ENCODE measurements at regions not wholly inside any gene's neighbourhood (a gene's known extent, or its start where the extent isn't known, plus 50 kb on each side); places are given as distances from the start of the nearest gene placed in this dataset.

GRCh38 chr10:64142395-64142794, 621.2 kb downstream of the REEP3 start:
- H3K36me3 Mint-ChIP-seq: no peaks in the 10 kb centered on the region
- no peaks in the 10 kb centered on the region for H3K36me3 ChIP-seq (ENCODE audit: insufficient read depth, low read length)
- H3K9me3 ChIP-seq (ENCODE audit: low read length): no peaks in the 10 kb centered on the region
- POLR2A ChIA-PET: no interaction called here
- DNase-seq: no peak
- H3K4me1 ChIP-seq (ENCODE audit: insufficient read depth, low read length): no peaks in the 10 kb centered on the region
- H3K4me3 ChIP-seq (ENCODE audit: low read length): no peak overlapping the region
- CTCF ChIA-PET: no interaction called here
- no peak overlapping the region for H3K27ac ChIP-seq (ENCODE audit: low read depth, low read length)
- H3K4me3 Mint-ChIP-seq: no peak overlapping the region
- H3K27me3 ChIP-seq (ENCODE audit: insufficient read depth, low read length, poor library complexity, severe bottlenecking): no peaks in the 10 kb centered on the region
- peaks cover 2 to 10% (median 3%) of the 10 kb centered on the region in 5 donors for H3K9me3 Mint-ChIP-seq
- H3K4me1 Mint-ChIP-seq: no peaks in the 10 kb centered on the region
- H3K27ac Mint-ChIP-seq: no peak overlapping the region
- peaks cover 0 to 5% of the 10 kb centered on the region in 2 donors for H3K27me3 Mint-ChIP-seq

GRCh38 chr10:64148607-64149006, 627.4 kb downstream of the REEP3 start:
- no peak for DNase-seq
- ChIA-PET CTCF (no interaction called here), POLR2A (no interaction called here)
- Mint-ChIP-seq H3K27ac (no peak overlapping the region), H3K4me1 (no peaks in the 10 kb centered on the region), H3K36me3 (no peaks in the 10 kb centered on the region), H3K27me3 (no peaks in the 10 kb centered on the region), H3K4me3 (no peak overlapping the region), H3K9me3 (peaks cover 0 to 12% (median 3%) of the 10 kb centered on the region in 5 donors)
- H3K27me3 ChIP-seq (ENCODE audit: insufficient read depth, low read length, poor library complexity, severe bottlenecking): no peaks in the 10 kb centered on the region
- no peaks in the 10 kb centered on the region for H3K9me3 ChIP-seq (ENCODE audit: low read length)
- no peak overlapping the region for H3K27ac ChIP-seq (ENCODE audit: low read depth, low read length)
- no peaks in the 10 kb centered on the region for H3K36me3 ChIP-seq (ENCODE audit: insufficient read depth, low read length)
- H3K4me3 ChIP-seq (ENCODE audit: low read length): no peak overlapping the region
- no peaks in the 10 kb centered on the region for H3K4me1 ChIP-seq (ENCODE audit: insufficient read depth, low read length)

GRCh38 chr10:64156166-64156565, 635.0 kb downstream of the REEP3 start:
- ChIA-PET POLR2A (no interaction called here), CTCF (no interaction called here)
- Histone ChIP-seq H3K36me3 (ENCODE audit: insufficient read depth, low read length) (no peaks in the 10 kb centered on the region), H3K27ac (ENCODE audit: low read depth, low read length) (no peak overlapping the region), H3K4me3 (ENCODE audit: low read length) (no peak overlapping the region), H3K9me3 (ENCODE audit: low read length) (no peaks in the 10 kb centered on the region), H3K27me3 (ENCODE audit: insufficient read depth, low read length, poor library complexity, severe bottlenecking) (no peaks in the 10 kb centered on the region), H3K4me1 (ENCODE audit: insufficient read depth, low read length) (no peaks in the 10 kb centered on the region)
- H3K36me3 Mint-ChIP-seq: no peaks in the 10 kb centered on the region
- H3K9me3 Mint-ChIP-seq: peaks cover 0 to 7% (median 2%) of the 10 kb centered on the region in 5 donors
- no peaks in the 10 kb centered on the region for H3K27me3 Mint-ChIP-seq
- no peak overlapping the region for H3K4me3 Mint-ChIP-seq
- no peak for DNase-seq
- H3K4me1 Mint-ChIP-seq: no peaks in the 10 kb centered on the region
- H3K27ac Mint-ChIP-seq: no peak overlapping the region

GRCh38 chr10:64158551-64158950, 637.4 kb downstream of the REEP3 start:
- ChIA-PET POLR2A (no interaction called here), CTCF (no interaction called here)
- Mint-ChIP-seq H3K27ac (no peak overlapping the region), H3K27me3 (no peaks in the 10 kb centered on the region), H3K4me1 (no peaks in the 10 kb centered on the region), H3K9me3 (peaks cover 0 to 10% (median 2%) of the 10 kb centered on the region in 5 donors), H3K36me3 (no peaks in the 10 kb centered on the region), H3K4me3 (no peak overlapping the region)
- DNase-seq: no peak
- no peaks in the 10 kb centered on the region for H3K36me3 ChIP-seq (ENCODE audit: insufficient read depth, low read length)
- no peaks in the 10 kb centered on the region for H3K9me3 ChIP-seq (ENCODE audit: low read length)
- no peaks in the 10 kb centered on the region for H3K4me1 ChIP-seq (ENCODE audit: insufficient read depth, low read length)
- H3K4me3 ChIP-seq (ENCODE audit: low read length): no peak overlapping the region
- no peak overlapping the region for H3K27ac ChIP-seq (ENCODE audit: low read depth, low read length)
- no peaks in the 10 kb centered on the region for H3K27me3 ChIP-seq (ENCODE audit: insufficient read depth, low read length, poor library complexity, severe bottlenecking)

GRCh38 chr10:64159910-64160872, 639.0 kb downstream of the REEP3 start:
- Mint-ChIP-seq H3K4me3 (no peak overlapping the region), H3K36me3 (no peaks in the 10 kb centered on the region), H3K27me3 (no peaks in the 10 kb centered on the region), H3K27ac (no peak overlapping the region), H3K4me1 (no peaks in the 10 kb centered on the region), H3K9me3 (peaks cover 0 to 3% (median 0%) of the 10 kb centered on the region in 5 donors)
- Histone ChIP-seq H3K9me3 (ENCODE audit: low read length) (no peaks in the 10 kb centered on the region), H3K36me3 (ENCODE audit: insufficient read depth, low read length) (no peaks in the 10 kb centered on the region), H3K4me3 (ENCODE audit: low read length) (no peak overlapping the region), H3K27ac (ENCODE audit: low read depth, low read length) (no peak overlapping the region), H3K4me1 (ENCODE audit: insufficient read depth, low read length) (no peaks in the 10 kb centered on the region), H3K27me3 (ENCODE audit: insufficient read depth, low read length, poor library complexity, severe bottlenecking) (no peaks in the 10 kb centered on the region)
- POLR2A ChIA-PET: no interaction called here
- no peak for DNase-seq
- CTCF ChIA-PET: no interaction called here

GRCh38 chr10:64170791-64171190, 649.6 kb downstream of the REEP3 start:
- Mint-ChIP-seq H3K27ac (no peak overlapping the region), H3K27me3 (no peaks in the 10 kb centered on the region), H3K9me3 (peaks cover 4 to 25% (median 5%) of the 10 kb centered on the region in 5 donors), H3K4me3 (no peak overlapping the region), H3K4me1 (no peaks in the 10 kb centered on the region), H3K36me3 (no peaks in the 10 kb centered on the region)
- no peak for DNase-seq
- Histone ChIP-seq H3K4me3 (ENCODE audit: low read length) (no peak overlapping the region), H3K27me3 (ENCODE audit: insufficient read depth, low read length, poor library complexity, severe bottlenecking) (no peaks in the 10 kb centered on the region), H3K27ac (ENCODE audit: low read depth, low read length) (no peak overlapping the region), H3K4me1 (ENCODE audit: insufficient read depth, low read length) (no peaks in the 10 kb centered on the region), H3K36me3 (ENCODE audit: insufficient read depth, low read length) (no peaks in the 10 kb centered on the region), H3K9me3 (ENCODE audit: low read length) (no peaks in the 10 kb centered on the region)
- CTCF ChIA-PET: no interaction called here
- POLR2A ChIA-PET: no interaction called here

GRCh38 chr10:64173826-64174225, 652.6 kb downstream of the REEP3 start:
- CTCF ChIA-PET: no interaction called here
- Mint-ChIP-seq H3K4me1 (no peaks in the 10 kb centered on the region), H3K27me3 (no peaks in the 10 kb centered on the region)

GRCh38 chr10:64174666-64175255, 653.6 kb downstream of the REEP3 start:
- DNase-seq: no peak
- no peak overlapping the region for H3K4me3 Mint-ChIP-seq
- Histone ChIP-seq H3K4me3 (ENCODE audit: low read length) (no peak overlapping the region), H3K27me3 (ENCODE audit: insufficient read depth, low read length, poor library complexity, severe bottlenecking) (no peaks in the 10 kb centered on the region), H3K9me3 (ENCODE audit: low read length) (no peaks in the 10 kb centered on the region), H3K36me3 (ENCODE audit: insufficient read depth, low read length) (no peaks in the 10 kb centered on the region), H3K4me1 (ENCODE audit: insufficient read depth, low read length) (no peaks in the 10 kb centered on the region), H3K27ac (ENCODE audit: low read depth, low read length) (no peak overlapping the region)
- no peaks in the 10 kb centered on the region for H3K4me1 Mint-ChIP-seq
- H3K27ac Mint-ChIP-seq: no peak overlapping the region
- H3K9me3 Mint-ChIP-seq: peaks cover 5 to 11% (median 6%) of the 10 kb centered on the region in 5 donors
- ChIA-PET POLR2A (no interaction called here), CTCF (no interaction called here)
- no peaks in the 10 kb centered on the region for H3K27me3 Mint-ChIP-seq
- H3K36me3 Mint-ChIP-seq: no peaks in the 10 kb centered on the region

More at GRCh38 chr10:64173826-64174225, 652.6 kb downstream of the REEP3 start:
- H3K36me3 Mint-ChIP-seq: no peaks in the 10 kb centered on the region
- Histone ChIP-seq H3K9me3 (ENCODE audit: low read length) (no peaks in the 10 kb centered on the region), H3K4me3 (ENCODE audit: low read length) (no peak overlapping the region), H3K36me3 (ENCODE audit: insufficient read depth, low read length) (no peaks in the 10 kb centered on the region), H3K27me3 (ENCODE audit: insufficient read depth, low read length, poor library complexity, severe bottlenecking) (no peaks in the 10 kb centered on the region), H3K4me1 (ENCODE audit: insufficient read depth, low read length) (no peaks in the 10 kb centered on the region), H3K27ac (ENCODE audit: low read depth, low read length) (no peak overlapping the region)
- H3K9me3 Mint-ChIP-seq: peaks cover 4 to 15% (median 5%) of the 10 kb centered on the region in 5 donors
- POLR2A ChIA-PET: no interaction called here
- DNase-seq: no peak
- no peak overlapping the region for H3K4me3 Mint-ChIP-seq
- no peak overlapping the region for H3K27ac Mint-ChIP-seq

Measured in CD8-positive, alpha-beta memory T cell (primary cell).